Ishikawa (cell line): ENCODE measurements at regions not wholly inside any gene's neighbourhood (a gene's known extent, or its start where the extent isn't known, plus 50 kb on each side); places are given as distances from the start of the nearest gene placed in this dataset.

Experiments
- FOXM1 ChIP-seq: IDR thresholded peaks from 2 replicates; pipeline ENCODE4 v1.6.1; 2012; ENCODE audit warnings: low read depth, borderline replicate concordance
- REST ChIP-seq: IDR thresholded peaks from 2 replicates; pipeline ENCODE4 v1.6.1; 2012; ENCODE audit warnings: low read depth, mild to moderate bottlenecking
- TAF1 ChIP-seq: IDR thresholded peaks from 2 replicates; pipeline ENCODE4 v1.6.1; 2012; ENCODE audit warnings: low read depth, mild to moderate bottlenecking
- TEAD4 ChIP-seq: IDR thresholded peaks from 2 replicates; pipeline ENCODE4 v1.6.1; 2012
- YY1 ChIP-seq: IDR thresholded peaks from 2 replicates; pipeline ENCODE4 v1.6.1; 2012; ENCODE audit warnings: low read depth

GRCh38 chr18:59954241-59954640 is 54.4 kb downstream of the PMAIP1 start:
- TF ChIP-seq TEAD4 (no peak), REST (no peak), TAF1 (no peak), FOXM1 (no peak), YY1 (no peak)
